ENCODE measurements at regions not wholly inside any gene's neighbourhood (a gene's known extent, or its start where the extent isn't known, plus 50 kb on each side); places are given as distances from the start of the nearest gene placed in this dataset.

GRCh38 chr1:38686167-38686926 is 173.2 kb downstream of the RRAGC start:
- H3K27ac Mint-ChIP-seq = no peak overlapping the region

GRCh38 chr1:38685388-38685787 is 174.2 kb downstream of the RRAGC start:
- POLR2A ChIA-PET = no interaction called here
- Mint-ChIP-seq H3K9me3 (no peaks in the 10 kb centered on the region), H3K27me3 (peaks cover 22 to 54% (median 44%) of the 10 kb centered on the region in 5 donors), H3K36me3 (no peaks in the 10 kb centered on the region), H3K4me3 (no peak overlapping the region), H3K4me1 (no peaks in the 10 kb centered on the region), H3K27ac (no peak overlapping the region)
- DNase-seq (no peak), ATAC-seq (no peak)
- Histone ChIP-seq H3K4me3 (ENCODE audit: low read length) (no peak overlapping the region), H3K4me1 (ENCODE audit: control insufficient read depth in 2 of 2, insufficient read depth in 2 of 2, low read length in 2 of 2) (no peaks in the 10 kb centered on the region), H3K27me3 (ENCODE audit: control insufficient read depth in 2 of 2, insufficient read depth in 2 of 2, low read length in 2 of 2) (no peaks in the 10 kb centered on the region), H3K9me3 (ENCODE audit: control insufficient read depth in 2 of 3, low read length in 3 of 3) (no peaks in the 10 kb centered on the region), H3K27ac (ENCODE audit: low read depth, low read length) (no peak overlapping the region), H3K36me3 (ENCODE audit: control insufficient read depth in 2 of 3, insufficient read depth in 3 of 3, low read length in 3 of 3) (no peaks in the 10 kb centered on the region)
- intact Hi-C loops (cut with micrococcal nuclease) = no loop called here
- CTCF ChIA-PET = no interaction called here

More at GRCh38 chr1:38686167-38686926, 173.2 kb downstream of the RRAGC start:
- no peaks in the 10 kb centered on the region for H3K4me1 ChIP-seq (ENCODE audit: control insufficient read depth in 2 of 2, insufficient read depth in 2 of 2, low read length in 2 of 2)
- ChIA-PET CTCF (no interaction called here), POLR2A (no interaction called here)
- H3K4me1 Mint-ChIP-seq = no peaks in the 10 kb centered on the region
- ATAC-seq = no peak
- H3K36me3 ChIP-seq (ENCODE audit: control insufficient read depth in 2 of 3, insufficient read depth in 3 of 3, low read length in 3 of 3) = no peaks in the 10 kb centered on the region
- intact Hi-C loops (cut with micrococcal nuclease) = no loop called here
- peaks cover 0 to 8% (median 0%) of the 10 kb centered on the region in 11 donors for H3K9me3 Mint-ChIP-seq
- peaks cover 28 to 54% (median 50%) of the 10 kb centered on the region in 5 donors for H3K27me3 Mint-ChIP-seq
- no peaks in the 10 kb centered on the region for H3K27me3 ChIP-seq (ENCODE audit: control insufficient read depth in 2 of 2, insufficient read depth in 2 of 2, low read length in 2 of 2)
- no peak overlapping the region for H3K4me3 Mint-ChIP-seq
- no peak overlapping the region for H3K27ac ChIP-seq (ENCODE audit: low read depth, low read length)
- DNase-seq = no peak
- no peak overlapping the region for H3K4me3 ChIP-seq (ENCODE audit: low read length)
- no peaks in the 10 kb centered on the region for H3K36me3 Mint-ChIP-seq
- no peaks in the 10 kb centered on the region for H3K9me3 ChIP-seq (ENCODE audit: control insufficient read depth in 2 of 3, low read length in 3 of 3)

- Mint-ChIP-seq H3K9me3 (peaks cover 0 to 3% (median 0%) of the 10 kb centered on the region in 11 donors), H3K4me1 (no peaks in the 10 kb centered on the region), H3K36me3 (no peaks in the 10 kb centered on the region), H3K27me3 (peaks cover 3 to 17% (median 13%) of the 10 kb centered on the region in 5 donors), H3K4me3 (no peak overlapping the region), H3K27ac (no peak overlapping the region)
- H3K27me3 ChIP-seq (ENCODE audit: control insufficient read depth in 2 of 2, insufficient read depth in 2 of 2, low read length in 2 of 2) = no peaks in the 10 kb centered on the region
- ChIA-PET CTCF (no interaction called here), POLR2A (no interaction called here)
- no peaks in the 10 kb centered on the region for H3K9me3 ChIP-seq (ENCODE audit: control insufficient read depth in 2 of 3, low read length in 3 of 3)
- no peaks in the 10 kb centered on the region for H3K4me1 ChIP-seq (ENCODE audit: control insufficient read depth in 2 of 2, insufficient read depth in 2 of 2, low read length in 2 of 2)
- H3K36me3 ChIP-seq (ENCODE audit: control insufficient read depth in 2 of 3, insufficient read depth in 3 of 3, low read length in 3 of 3) = no peaks in the 10 kb centered on the region
- DNase-seq (no peak), ATAC-seq (no peak)
- intact Hi-C loops (cut with micrococcal nuclease) = no loop called here
- H3K27ac ChIP-seq (ENCODE audit: low read depth, low read length) = no peak overlapping the region
- no peak overlapping the region for H3K4me3 ChIP-seq (ENCODE audit: low read length)
Observed at GRCh38 chr1:38680801-38681510, 178.6 kb downstream of the RRAGC start.

GRCh38 chr1:38677756-38678155 is 181.8 kb downstream of the RRAGC start:
- Mint-ChIP-seq H3K4me1 (no peaks in the 10 kb centered on the region), H3K36me3 (no peaks in the 10 kb centered on the region), H3K4me3 (no peak overlapping the region), H3K9me3 (peaks cover 0 to 3% (median 0%) of the 10 kb centered on the region in 11 donors), H3K27ac (no peak overlapping the region), H3K27me3 (peaks cover 2 to 12% (median 11%) of the 10 kb centered on the region in 5 donors)
- no peaks in the 10 kb centered on the region for H3K9me3 ChIP-seq (ENCODE audit: control insufficient read depth in 2 of 3, low read length in 3 of 3)
- no peaks in the 10 kb centered on the region for H3K27me3 ChIP-seq (ENCODE audit: control insufficient read depth in 2 of 2, insufficient read depth in 2 of 2, low read length in 2 of 2)
- intact Hi-C loops (cut with micrococcal nuclease) = no loop called here
- no peaks in the 10 kb centered on the region for H3K36me3 ChIP-seq (ENCODE audit: control insufficient read depth in 2 of 3, insufficient read depth in 3 of 3, low read length in 3 of 3)
- no peaks in the 10 kb centered on the region for H3K4me1 ChIP-seq (ENCODE audit: control insufficient read depth in 2 of 2, insufficient read depth in 2 of 2, low read length in 2 of 2)
- H3K4me3 ChIP-seq (ENCODE audit: low read length) = no peak overlapping the region
- CTCF ChIA-PET = no interaction called here
- H3K27ac ChIP-seq (ENCODE audit: low read depth, low read length) = no peak overlapping the region
- POLR2A ChIA-PET = no interaction called here
- DNase-seq = no peak
- ATAC-seq = no peak

GRCh38 chr1:38677311-38677710 is 182.3 kb downstream of the RRAGC start:
- no peak overlapping the region for H3K4me3 ChIP-seq (ENCODE audit: low read length)
- no peaks in the 10 kb centered on the region for H3K27me3 ChIP-seq (ENCODE audit: control insufficient read depth in 2 of 2, insufficient read depth in 2 of 2, low read length in 2 of 2)
- peaks cover 0 to 3% (median 0%) of the 10 kb centered on the region in 11 donors for H3K9me3 Mint-ChIP-seq
- DNase-seq (no peak), ATAC-seq (no peak)
- CTCF ChIA-PET = no interaction called here
- H3K36me3 Mint-ChIP-seq = no peaks in the 10 kb centered on the region
- H3K4me1 ChIP-seq (ENCODE audit: control insufficient read depth in 2 of 2, insufficient read depth in 2 of 2, low read length in 2 of 2) = no peaks in the 10 kb centered on the region
- H3K36me3 ChIP-seq (ENCODE audit: control insufficient read depth in 2 of 3, insufficient read depth in 3 of 3, low read length in 3 of 3) = no peaks in the 10 kb centered on the region
- H3K9me3 ChIP-seq (ENCODE audit: control insufficient read depth in 2 of 3, low read length in 3 of 3) = no peaks in the 10 kb centered on the region
- no peak overlapping the region for H3K4me3 Mint-ChIP-seq
- no peak overlapping the region for H3K27ac ChIP-seq (ENCODE audit: low read depth, low read length)
- no peak overlapping the region for H3K27ac Mint-ChIP-seq
- intact Hi-C loops (cut with micrococcal nuclease) = no loop called here
- POLR2A ChIA-PET = no interaction called here
- H3K27me3 Mint-ChIP-seq = peaks cover 2 to 11% (median 7%) of the 10 kb centered on the region in 5 donors
- no peaks in the 10 kb centered on the region for H3K4me1 Mint-ChIP-seq

- DNase-seq (no peak), ATAC-seq (no peak)
- CTCF ChIA-PET = no interaction called here
- Histone ChIP-seq H3K4me3 (ENCODE audit: low read length) (no peak overlapping the region), H3K27ac (ENCODE audit: low read depth, low read length) (no peak overlapping the region), H3K9me3 (ENCODE audit: control insufficient read depth in 2 of 3, low read length in 3 of 3) (no peaks in the 10 kb centered on the region), H3K36me3 (ENCODE audit: control insufficient read depth in 2 of 3, insufficient read depth in 3 of 3, low read length in 3 of 3) (no peaks in the 10 kb centered on the region), H3K27me3 (ENCODE audit: control insufficient read depth in 2 of 2, insufficient read depth in 2 of 2, low read length in 2 of 2) (no peaks in the 10 kb centered on the region), H3K4me1 (ENCODE audit: control insufficient read depth in 2 of 2, insufficient read depth in 2 of 2, low read length in 2 of 2) (no peaks in the 10 kb centered on the region)
- intact Hi-C loops (cut with micrococcal nuclease) = no loop called here
- Mint-ChIP-seq H3K9me3 (peaks cover 0 to 9% (median 0%) of the 10 kb centered on the region in 11 donors), H3K4me1 (no peaks in the 10 kb centered on the region), H3K4me3 (no peak overlapping the region), H3K27ac (no peak overlapping the region), H3K27me3 (peaks cover 16 to 46% (median 19%) of the 10 kb centered on the region in 5 donors), H3K36me3 (no peaks in the 10 kb centered on the region)
- POLR2A ChIA-PET = no interaction called here
Observed at GRCh38 chr1:38672692-38673091, 186.9 kb downstream of the RRAGC start.

GRCh38 chr1:38671221-38671620 is 188.4 kb downstream of the RRAGC start:
- no peaks in the 10 kb centered on the region for H3K9me3 ChIP-seq (ENCODE audit: control insufficient read depth in 2 of 3, low read length in 3 of 3)
- H3K27me3 ChIP-seq (ENCODE audit: control insufficient read depth in 2 of 2, insufficient read depth in 2 of 2, low read length in 2 of 2) = no peaks in the 10 kb centered on the region
- H3K36me3 ChIP-seq (ENCODE audit: control insufficient read depth in 2 of 3, insufficient read depth in 3 of 3, low read length in 3 of 3) = no peaks in the 10 kb centered on the region
- DNase-seq (no peak), ATAC-seq (no peak)
- H3K4me1 ChIP-seq (ENCODE audit: control insufficient read depth in 2 of 2, insufficient read depth in 2 of 2, low read length in 2 of 2) = no peaks in the 10 kb centered on the region
- Mint-ChIP-seq H3K27me3 (peaks cover 20 to 52% (median 25%) of the 10 kb centered on the region in 5 donors), H3K36me3 (peaks cover 0 to 4% (median 0%) of the 10 kb centered on the region in 5 donors), H3K4me1 (no peaks in the 10 kb centered on the region), H3K9me3 (peaks cover 0 to 10% (median 1%) of the 10 kb centered on the region in 11 donors), H3K4me3 (no peak overlapping the region), H3K27ac (no peak overlapping the region)
- CTCF ChIA-PET = no interaction called here
- no peak overlapping the region for H3K4me3 ChIP-seq (ENCODE audit: low read length)
- no peak overlapping the region for H3K27ac ChIP-seq (ENCODE audit: low read depth, low read length)
- intact Hi-C loops (cut with micrococcal nuclease) = no loop called here
- POLR2A ChIA-PET = no interaction called here
